Neuronal stem cell (in vitro differentiated cells): ENCODE measurements at regions not wholly inside any gene's neighbourhood (a gene's known extent, or its start where the extent isn't known, plus 50 kb on each side); places are given as distances from the start of the nearest gene placed in this dataset.

Source experiments
- DNase-seq: peaks from one replicate; pipeline ENCODE4 v3.0.0-alpha.2; 2013; ENCODE audit warnings: low spot score
- H2AFZ ChIP-seq: one replicate; pipeline ENCODE4 v1.6.1; 2013; ENCODE audit warnings: mild to moderate bottlenecking, low read length, inconsistent platforms
- H2AK5ac ChIP-seq: 2 replicates; pipeline ENCODE4 v1.6.1; 2013; ENCODE audit warnings: low read depth, mild to moderate bottlenecking, inconsistent platforms, low read length, moderate library complexity, mixed read lengths
- H2BK120ac ChIP-seq: 2 replicates; pipeline ENCODE4 v1.6.1; 2013; ENCODE audit warnings: low read depth, mild to moderate bottlenecking, inconsistent platforms, low read length, moderate library complexity, mixed read lengths
- H2BK12ac ChIP-seq: one replicate; pipeline ENCODE4 v1.6.1; 2013; ENCODE audit warnings: low read length, inconsistent platforms
- H2BK15ac ChIP-seq: 2 replicates; pipeline ENCODE4 v1.6.1; 2013; ENCODE audit warnings: mild to moderate bottlenecking, low read length, inconsistent platforms, mixed read lengths
- H2BK5ac ChIP-seq: one replicate; pipeline ENCODE4 v1.6.1; 2013; ENCODE audit warnings: inconsistent platforms, mild to moderate bottlenecking, low read length, moderate library complexity
- H3K14ac ChIP-seq: one replicate; pipeline ENCODE4 v1.6.1; 2013; ENCODE audit warnings: low read length, inconsistent platforms
- H3K18ac ChIP-seq: 2 replicates; pipeline ENCODE4 v1.6.1; 2013; ENCODE audit warnings: low read length, inconsistent platforms
- H3K23ac ChIP-seq: 2 replicates; pipeline ENCODE4 v1.6.1; 2013; ENCODE audit warnings: low read depth, mild to moderate bottlenecking, mixed read lengths, low read length, inconsistent platforms; ENCODE audit not compliant: poor library complexity
- H3K27ac ChIP-seq: replicated peaks from 3 replicates; pipeline ENCODE4 v1.5.1; 2013; ENCODE audit warnings: low read length, inconsistent platforms
- H3K27me3 ChIP-seq, 3 experiments: 2 replicates each; pipeline ENCODE4 v1.6.1; 2013; ENCODE audit warnings: low read length in 3 of 3, mild to moderate bottlenecking in 2 of 3, inconsistent platforms in 1 of 3, low read depth in 1 of 3, mixed read lengths in 1 of 3, moderate library complexity in 1 of 3; ENCODE audit not compliant: control insufficient read depth in 3 of 3, insufficient read depth in 3 of 3
- H3K36me3 ChIP-seq, 2 donors: replicated peaks in 1 of 2; 2 replicates each; pipeline ENCODE4 v1.6.1; 2013; ENCODE audit warnings: low read length in 2 of 2; ENCODE audit not compliant: control insufficient read depth in 2 of 2, insufficient read depth in 2 of 2
- H3K4ac ChIP-seq: 2 replicates; pipeline ENCODE4 v1.6.1; 2013; ENCODE audit warnings: inconsistent platforms, mild to moderate bottlenecking, low read length, moderate library complexity
- H3K4me1 ChIP-seq, 2 donors: 1 replicate in 1 of 2; 2 replicates in 1 of 2; pipeline ENCODE4 v1.6.1; 2013; ENCODE audit warnings: low read length in 2 of 2, low read depth in 1 of 2; ENCODE audit not compliant: control insufficient read depth in 2 of 2, insufficient read depth in 1 of 2
- H3K4me2 ChIP-seq: one replicate; pipeline ENCODE4 v1.6.1; 2013; ENCODE audit warnings: mild to moderate bottlenecking, low read length, inconsistent platforms; ENCODE audit not compliant: insufficient read depth, poor library complexity, severe bottlenecking
- H3K4me3 ChIP-seq, 2 donors: 2 replicates each; pipeline ENCODE4 v1.5.1; 2013; ENCODE audit warnings: low read length in 2 of 2, mild to moderate bottlenecking in 2 of 2, inconsistent platforms in 1 of 2, moderate library complexity in 1 of 2
- H3K79me1 ChIP-seq: one replicate; pipeline ENCODE4 v1.6.1; 2013; ENCODE audit warnings: low read depth, mild to moderate bottlenecking, inconsistent platforms, low read length, moderate library complexity
- H3K9ac ChIP-seq: one replicate; pipeline ENCODE4 v1.6.1; 2013; ENCODE audit warnings: mild to moderate bottlenecking, low read depth, low read length, inconsistent platforms; ENCODE audit not compliant: poor library complexity
- H3K9me3 ChIP-seq, 2 donors: replicated peaks in 1 of 2; 2 replicates each; pipeline versions ENCODE3 to v1.6.1; 2013; ENCODE audit warnings: low read length in 2 of 2, mild to moderate bottlenecking in 2 of 2, inconsistent platforms in 1 of 2, low read depth in 1 of 2, mixed read lengths in 1 of 2, moderate library complexity in 1 of 2; ENCODE audit not compliant: control insufficient read depth in 2 of 2, insufficient read depth in 1 of 2
- H4K8ac ChIP-seq: one replicate; pipeline ENCODE4 v1.6.1; 2013; ENCODE audit warnings: low read depth, mild to moderate bottlenecking, inconsistent platforms, low read length, moderate library complexity
- H4K91ac ChIP-seq: one replicate; pipeline ENCODE4 v1.6.1; 2013; ENCODE audit warnings: low read length, low read depth, mild to moderate bottlenecking, inconsistent platforms; ENCODE audit not compliant: poor library complexity
- WGBS, 2 donors: extraction: QIAGEN DNeasy Blood & Tissue Kit; methylation state at CpG; one replicate each; pipeline ENCODE4 v1.1.7; 2013; ENCODE audit warnings: missing lambda C conversion rate in 2 of 2, mixed read lengths in 1 of 2; ENCODE audit not compliant: insufficient read length in 2 of 2, insufficient replicate concordance in 1 of 2; ENCODE audit errors: extremely low coverage in 2 of 2; 5-methylcytosine and 5-hydroxymethylcytosine counted together

DNA sequence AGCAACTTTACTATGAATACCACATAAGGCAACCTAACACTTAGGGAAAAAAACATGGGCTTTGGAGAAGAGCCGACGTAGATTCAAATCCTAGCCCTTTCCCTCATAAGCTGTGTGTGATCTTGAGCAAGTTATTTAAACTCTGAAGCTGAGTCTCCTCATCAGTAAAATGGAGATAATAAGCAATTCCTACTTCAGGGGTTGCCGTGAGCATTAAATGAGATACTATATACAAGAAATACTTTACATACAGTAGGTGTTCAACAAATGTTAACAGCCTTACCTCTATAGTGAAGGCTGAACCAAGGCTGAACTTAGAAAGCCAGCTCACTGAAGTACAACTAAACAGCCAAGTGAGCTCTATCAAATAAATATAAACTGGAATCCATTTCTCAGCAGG lies 146.2 kb upstream of the DKK2 start:
- no peak overlapping the region for H2AK5ac ChIP-seq
- H3K23ac ChIP-seq, result no peak overlapping the region
- H3K4me1 ChIP-seq, result no peaks in the 10 kb centered on the region
- H2BK5ac ChIP-seq, result no peak overlapping the region
- H3K14ac ChIP-seq, result no peak overlapping the region
- no peaks in the 10 kb centered on the region for H3K27me3 ChIP-seq
- H3K4me2 ChIP-seq, result no peak overlapping the region
- H2BK15ac ChIP-seq, result no peak overlapping the region
- no peak overlapping the region for H2BK120ac ChIP-seq
- no peak overlapping the region for H4K8ac ChIP-seq
- no CpG with 5 or more reads among the region's 3 CpGs for WGBS, 2 donors
- H3K4me3 ChIP-seq, result no peak overlapping the region
- H3K18ac ChIP-seq, result no peak overlapping the region
- no peak overlapping the region for H3K27ac ChIP-seq
- DNase-seq, result no peak
- H3K36me3 ChIP-seq, result no peaks in the 10 kb centered on the region
- H3K9me3 ChIP-seq, result no peaks in the 10 kb centered on the region
- H3K9ac ChIP-seq, result no peak overlapping the region
- no peak overlapping the region for H2AFZ ChIP-seq
- H4K91ac ChIP-seq, result no peak overlapping the region
- H2BK12ac ChIP-seq, result no peak overlapping the region
- no peaks in the 10 kb centered on the region for H3K79me1 ChIP-seq
- H3K4ac ChIP-seq, result no peak overlapping the region

- Histone ChIP-seq H3K14ac (no peak overlapping the region), H3K36me3 (no peaks in the 10 kb centered on the region), H3K79me1 (no peaks in the 10 kb centered on the region), H2BK5ac (no peak overlapping the region), H3K9me3 (no peaks in the 10 kb centered on the region), H3K27ac (no peak overlapping the region), H2AK5ac (no peak overlapping the region), H4K91ac (no peak overlapping the region), H3K9ac (no peak overlapping the region), H3K4me2 (no peak overlapping the region), H3K4me1 (no peaks in the 10 kb centered on the region), H2BK12ac (no peak overlapping the region), H2BK120ac (no peak overlapping the region), H3K23ac (no peak overlapping the region), H3K18ac (no peak overlapping the region), H3K4ac (no peak overlapping the region), H4K8ac (no peak overlapping the region), H3K4me3 (no peak overlapping the region), H2BK15ac (no peak overlapping the region), H2AFZ (no peak overlapping the region), H3K27me3 (no peaks in the 10 kb centered on the region)
- no CpG with 5 or more reads among the region's 1 CpG for WGBS, 2 donors
- DNase-seq, result no peak
Measured at GRCh38 chr4:107166873-107167450, 130.8 kb upstream of the DKK2 start.

GRCh38 chr4:107166181-107166580 lies 130.1 kb upstream of the DKK2 start:
- H3K4me1 ChIP-seq, result no peaks in the 10 kb centered on the region

DNA sequence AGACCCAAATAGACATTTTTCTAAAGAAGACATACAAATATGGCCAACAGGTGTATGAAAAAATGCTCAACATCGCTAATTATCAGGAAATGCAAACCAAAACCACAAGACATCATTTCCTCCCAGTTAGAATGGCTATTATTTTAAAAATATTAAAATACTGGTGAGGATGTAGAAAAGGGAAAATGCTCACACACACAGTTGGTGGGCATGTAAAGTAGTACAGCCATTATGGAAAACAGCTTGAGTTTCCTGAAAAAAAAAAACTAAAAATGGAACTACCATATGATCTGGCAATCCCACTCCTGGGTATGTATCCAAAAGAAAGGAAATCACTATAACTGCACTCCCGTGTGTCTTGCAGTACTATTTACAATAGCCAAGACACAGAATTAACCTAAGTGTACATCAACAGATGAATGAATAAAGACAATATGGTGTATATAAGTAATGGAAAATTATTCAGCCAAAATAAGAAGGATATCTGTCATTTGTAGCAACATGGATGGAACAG lies 128.9 kb upstream of the DKK2 start:
- Histone ChIP-seq H3K27me3 (no peaks in the 10 kb centered on the region), H4K8ac (no peak overlapping the region), H3K23ac (no peak overlapping the region), H3K9ac (no peak overlapping the region), H3K4me1 (no peaks in the 10 kb centered on the region), H3K27ac (no peak overlapping the region), H3K4me3 (no peak overlapping the region), H2BK15ac (no peak overlapping the region), H3K79me1 (no peaks in the 10 kb centered on the region), H3K4ac (no peak overlapping the region), H3K18ac (no peak overlapping the region), H2BK5ac (no peak overlapping the region), H3K9me3 (no peaks in the 10 kb centered on the region), H2AK5ac (no peak overlapping the region), H2AFZ (no peak overlapping the region), H2BK120ac (no peak overlapping the region), H3K4me2 (no peak overlapping the region), H3K14ac (no peak overlapping the region), H2BK12ac (no peak overlapping the region), H4K91ac (no peak overlapping the region), H3K36me3 (no peaks in the 10 kb centered on the region)
- DNase-seq, result no peak
- no CpG with 5 or more reads among the region's 2 CpGs for WGBS, 2 donors

More at GRCh38 chr4:107166181-107166580, 130.1 kb upstream of the DKK2 start:
- H3K4ac ChIP-seq, result no peak overlapping the region
- no peak overlapping the region for H2AK5ac ChIP-seq
- H2AFZ ChIP-seq, result no peak overlapping the region
- no peak overlapping the region for H3K4me3 ChIP-seq
- no peak overlapping the region for H3K27ac ChIP-seq
- H3K79me1 ChIP-seq, result no peaks in the 10 kb centered on the region
- H3K9ac ChIP-seq, result no peak overlapping the region
- H3K27me3 ChIP-seq, result no peaks in the 10 kb centered on the region
- H2BK15ac ChIP-seq, result no peak overlapping the region
- H3K4me2 ChIP-seq, result no peak overlapping the region
- no peak overlapping the region for H4K91ac ChIP-seq
- H3K23ac ChIP-seq, result no peak overlapping the region
- DNase-seq, result no peak
- H3K14ac ChIP-seq, result no peak overlapping the region
- no peak overlapping the region for H2BK5ac ChIP-seq
- H3K36me3 ChIP-seq, result no peaks in the 10 kb centered on the region
- no peak overlapping the region for H2BK12ac ChIP-seq
- H3K9me3 ChIP-seq, result no peaks in the 10 kb centered on the region
- no peak overlapping the region for H3K18ac ChIP-seq
- no peak overlapping the region for H4K8ac ChIP-seq
- H2BK120ac ChIP-seq, result no peak overlapping the region
